Transverse colon (tissue), 4 donors: ENCODE measurements at regions not wholly inside any gene's neighbourhood (a gene's known extent, or its start where the extent isn't known, plus 50 kb on each side); places are given as distances from the start of the nearest gene placed in this dataset.

Experiments used
- EP300 ChIP-seq: sonication (generic); formaldehyde crosslinking; IDR thresholded peaks from one replicate; pipeline ENCODE4 v1.6.1; 2017; ENCODE audit warnings: antibody characterized with exemption, low read depth
- POLR2AphosphoS5 ChIP-seq, 3 donors: sonication (generic); formaldehyde crosslinking; IDR thresholded peaks; one replicate each; pipeline ENCODE4 v1.6.1; 2016; ENCODE audit warnings: antibody characterized with exemption in 3 of 3
- TF ChIP-seq, protein P1 (sequence below), 5 experiments: fragments of 200-600 bp in 3 of 5; fragments of 450-650 bp in 2 of 5; sonication (generic) in 3 of 5; IDR thresholded peaks; 1 replicate in 2 of 5; 2 replicates in 3 of 5; pipeline ENCODE4 v1.5.1; 2016 to 2017; ENCODE audit warnings: antibody characterized with exemption in 5 of 5, inconsistent platforms in 3 of 5, mild to moderate bottlenecking in 2 of 5, moderate library complexity in 1 of 5

DNA sequence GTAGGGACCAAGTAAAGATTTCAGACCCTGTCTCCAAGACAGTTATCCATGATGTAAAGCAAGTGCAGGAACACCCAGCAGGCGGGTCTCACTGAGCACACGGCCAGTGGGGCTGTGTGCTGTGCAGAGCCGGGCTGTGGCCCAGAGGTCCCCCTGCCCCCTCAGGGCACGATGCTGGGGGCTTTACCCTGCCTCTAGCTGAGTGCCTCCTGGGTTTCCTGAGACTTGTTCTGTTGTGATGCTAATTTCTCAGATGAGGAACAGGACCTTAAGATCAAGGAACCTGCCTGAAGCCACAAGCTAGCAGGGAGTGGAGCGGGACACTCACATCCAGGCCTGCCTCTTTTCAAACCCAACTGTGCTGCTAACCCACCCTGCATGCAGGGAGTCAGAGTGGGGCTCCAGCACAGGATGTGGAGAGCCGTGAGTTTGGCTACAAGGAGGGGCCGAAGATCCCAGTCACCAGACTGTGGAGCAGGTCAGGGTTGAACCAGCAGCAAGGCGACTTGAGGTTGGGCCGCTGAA, 76.1 kb upstream of the LYZL2 start:
- TF ChIP-seq EP300, result no peak
- TF ChIP-seq, protein P1, sequence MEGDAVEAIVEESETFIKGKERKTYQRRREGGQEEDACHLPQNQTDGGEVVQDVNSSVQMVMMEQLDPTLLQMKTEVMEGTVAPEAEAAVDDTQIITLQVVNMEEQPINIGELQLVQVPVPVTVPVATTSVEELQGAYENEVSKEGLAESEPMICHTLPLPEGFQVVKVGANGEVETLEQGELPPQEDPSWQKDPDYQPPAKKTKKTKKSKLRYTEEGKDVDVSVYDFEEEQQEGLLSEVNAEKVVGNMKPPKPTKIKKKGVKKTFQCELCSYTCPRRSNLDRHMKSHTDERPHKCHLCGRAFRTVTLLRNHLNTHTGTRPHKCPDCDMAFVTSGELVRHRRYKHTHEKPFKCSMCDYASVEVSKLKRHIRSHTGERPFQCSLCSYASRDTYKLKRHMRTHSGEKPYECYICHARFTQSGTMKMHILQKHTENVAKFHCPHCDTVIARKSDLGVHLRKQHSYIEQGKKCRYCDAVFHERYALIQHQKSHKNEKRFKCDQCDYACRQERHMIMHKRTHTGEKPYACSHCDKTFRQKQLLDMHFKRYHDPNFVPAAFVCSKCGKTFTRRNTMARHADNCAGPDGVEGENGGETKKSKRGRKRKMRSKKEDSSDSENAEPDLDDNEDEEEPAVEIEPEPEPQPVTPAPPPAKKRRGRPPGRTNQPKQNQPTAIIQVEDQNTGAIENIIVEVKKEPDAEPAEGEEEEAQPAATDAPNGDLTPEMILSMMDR (IDR thresholded peaks at IDR 0.05), result no peak
- no peak for TF ChIP-seq POLR2AphosphoS5 (IDR thresholded peaks at IDR 0.05)
